OCI-LY7 (cell line): ENCODE measurements at regions not wholly inside any gene's neighbourhood (a gene's known extent, or its start where the extent isn't known, plus 50 kb on each side); places are given as distances from the start of the nearest gene placed in this dataset.

Experiments
- EZH2phosphoT487 ChIP-seq: fragments of 200-600 bp; sonication (generic); IDR thresholded peaks from 2 replicates; pipeline ENCODE4 v1.6.1; 2018; ENCODE audit warnings: low read depth, borderline replicate concordance, mild to moderate bottlenecking, mixed run types, antibody characterized with exemption, low read length, moderate library complexity, mixed read lengths
- TF ChIP-seq, protein P1 (sequence below): fragments of 200-600 bp; sonication (generic); conservative IDR thresholded peaks from 2 replicates; pipeline ENCODE4 v1.5.1; 2014; ENCODE audit warnings: mild to moderate bottlenecking, antibody characterized with exemption, low read length, moderate library complexity, mixed read lengths

GRCh38 chr19:29014857-29015436 lies 198.0 kb downstream of the UQCRFS1 start:
- TF ChIP-seq, protein P1, sequence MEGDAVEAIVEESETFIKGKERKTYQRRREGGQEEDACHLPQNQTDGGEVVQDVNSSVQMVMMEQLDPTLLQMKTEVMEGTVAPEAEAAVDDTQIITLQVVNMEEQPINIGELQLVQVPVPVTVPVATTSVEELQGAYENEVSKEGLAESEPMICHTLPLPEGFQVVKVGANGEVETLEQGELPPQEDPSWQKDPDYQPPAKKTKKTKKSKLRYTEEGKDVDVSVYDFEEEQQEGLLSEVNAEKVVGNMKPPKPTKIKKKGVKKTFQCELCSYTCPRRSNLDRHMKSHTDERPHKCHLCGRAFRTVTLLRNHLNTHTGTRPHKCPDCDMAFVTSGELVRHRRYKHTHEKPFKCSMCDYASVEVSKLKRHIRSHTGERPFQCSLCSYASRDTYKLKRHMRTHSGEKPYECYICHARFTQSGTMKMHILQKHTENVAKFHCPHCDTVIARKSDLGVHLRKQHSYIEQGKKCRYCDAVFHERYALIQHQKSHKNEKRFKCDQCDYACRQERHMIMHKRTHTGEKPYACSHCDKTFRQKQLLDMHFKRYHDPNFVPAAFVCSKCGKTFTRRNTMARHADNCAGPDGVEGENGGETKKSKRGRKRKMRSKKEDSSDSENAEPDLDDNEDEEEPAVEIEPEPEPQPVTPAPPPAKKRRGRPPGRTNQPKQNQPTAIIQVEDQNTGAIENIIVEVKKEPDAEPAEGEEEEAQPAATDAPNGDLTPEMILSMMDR: no peak
- no peak for TF ChIP-seq EZH2phosphoT487
